NT2/D1 (cell line): ENCODE measurements at regions not wholly inside any gene's neighbourhood (a gene's known extent, or its start where the extent isn't known, plus 50 kb on each side); places are given as distances from the start of the nearest gene placed in this dataset.

Source experiments
- DNase-seq: peaks from one replicate; pipeline ENCODE4 v3.0.0-alpha.2; 2011; ENCODE audit warnings: low read depth, low spot score
- H3K27me3 ChIP-seq: 2 replicates; pipeline ENCODE4 v1.6.0; 2011; ENCODE audit warnings: mild to moderate bottlenecking; ENCODE audit not compliant: insufficient read length, insufficient read depth
- H3K36me3 ChIP-seq: 2 replicates; pipeline ENCODE4 v1.6.1; 2011; ENCODE audit warnings: mild to moderate bottlenecking, low read length, mixed read lengths; ENCODE audit not compliant: insufficient read depth, insufficient read length
- H3K4me1 ChIP-seq: 2 replicates; pipeline ENCODE4 v1.5.1; 2011; ENCODE audit not compliant: insufficient read depth, insufficient read length
- H3K4me3 ChIP-seq: 2 replicates; pipeline ENCODE4 v1.5.1; 2011; ENCODE audit warnings: low read depth; ENCODE audit not compliant: insufficient read length
- H3K9ac ChIP-seq: 2 replicates; pipeline ENCODE4 v1.6.0; 2011; ENCODE audit warnings: low read depth; ENCODE audit not compliant: insufficient read length
- H3K9me3 ChIP-seq: 2 replicates; pipeline ENCODE4 v1.5.1; 2011; ENCODE audit warnings: mild to moderate bottlenecking, low read length; ENCODE audit not compliant: insufficient read depth
- SUZ12 ChIP-seq: IDR thresholded peaks from 2 replicates; pipeline ENCODE4 v1.6.1; 2011; ENCODE audit not compliant: insufficient read length, insufficient read depth; ENCODE audit errors: extremely low read depth
- YY1 ChIP-seq: IDR thresholded peaks from 2 replicates; pipeline ENCODE4 v1.6.1; 2011; ENCODE audit not compliant: insufficient read length, insufficient read depth
- ZNF274 ChIP-seq: IDR thresholded peaks from 2 replicates; pipeline ENCODE4 v1.6.1; 2011; ENCODE audit warnings: mild to moderate bottlenecking, low read depth, low read length

DNA sequence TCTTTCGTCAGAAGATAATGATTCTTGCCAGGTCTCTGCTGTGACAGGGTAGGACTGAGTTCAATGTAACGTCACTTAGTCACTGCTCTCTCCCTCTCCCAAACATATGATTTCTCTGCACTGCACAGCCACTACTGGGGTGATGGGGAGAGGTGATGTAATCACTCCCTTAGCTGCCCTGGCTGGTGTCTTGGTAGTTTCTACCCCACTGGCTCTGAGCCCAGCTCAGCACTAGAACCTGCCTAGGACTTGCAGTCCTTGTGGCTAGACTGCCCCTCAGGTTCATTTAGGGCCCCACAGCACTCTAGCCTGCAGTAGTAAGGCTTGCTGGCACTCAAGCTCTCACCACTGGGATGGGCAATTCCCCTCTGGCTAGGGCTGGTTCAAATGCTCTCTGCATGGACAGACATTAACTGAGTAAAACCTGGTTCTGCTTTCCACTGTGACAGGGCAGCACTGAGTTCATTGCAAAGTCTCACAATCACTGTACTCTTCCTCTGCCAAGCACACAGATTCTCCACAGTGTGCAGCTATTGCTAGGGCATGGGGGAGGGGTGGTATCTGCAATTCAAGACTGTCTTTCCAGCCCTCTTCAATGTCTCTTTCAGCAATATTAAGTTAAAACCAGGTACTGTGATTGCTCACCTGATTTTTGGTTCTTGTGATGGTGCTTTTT is 571.4 kb upstream of the FAT3 start:
- DNase-seq: no peak
- no peak overlapping the region for H3K9ac ChIP-seq
- no peaks in the 10 kb centered on the region for H3K9me3 ChIP-seq
- H3K4me3 ChIP-seq: no peak overlapping the region
- no peaks in the 10 kb centered on the region for H3K36me3 ChIP-seq
- no peaks in the 10 kb centered on the region for H3K4me1 ChIP-seq
- no peaks in the 10 kb centered on the region for H3K27me3 ChIP-seq
- no peak for TF ChIP-seq ZNF274

DNA sequence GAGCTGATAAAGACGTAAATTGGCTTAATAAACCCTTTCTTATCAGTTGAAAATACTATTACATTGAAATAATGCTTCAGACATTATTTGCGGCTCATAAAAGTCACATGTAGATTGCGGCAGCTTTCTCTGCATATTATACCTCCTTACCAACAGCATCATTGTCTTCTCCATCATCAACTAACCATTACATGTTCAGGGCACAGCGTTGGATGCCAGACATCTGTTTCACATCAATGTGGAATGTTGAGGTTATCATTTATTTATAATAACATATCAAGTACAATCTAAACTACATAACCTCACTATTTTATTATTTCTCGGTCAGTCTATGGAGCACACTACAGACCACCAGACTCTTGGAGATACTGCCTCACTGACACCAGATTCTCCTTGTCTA is 573.8 kb upstream of the FAT3 start:
- TF ChIP-seq YY1 (no peak), SUZ12 (no peak), ZNF274 (no peak)
- Histone ChIP-seq H3K9ac (no peak overlapping the region), H3K27me3 (no peaks in the 10 kb centered on the region), H3K9me3 (no peaks in the 10 kb centered on the region), H3K4me3 (no peak overlapping the region), H3K4me1 (no peaks in the 10 kb centered on the region), H3K36me3 (no peaks in the 10 kb centered on the region)
- DNase-seq: no peak

GRCh38 chr11:91641153-91641552 is 583.5 kb upstream of the FAT3 start:
- Histone ChIP-seq H3K4me1 (no peaks in the 10 kb centered on the region), H3K9me3 (no peaks in the 10 kb centered on the region)

GRCh38 chr11:91639359-91639758 is 585.3 kb upstream of the FAT3 start:
- TF ChIP-seq SUZ12 (no peak), ZNF274 (no peak)
- no peaks in the 10 kb centered on the region for H3K36me3 ChIP-seq
- no peaks in the 10 kb centered on the region for H3K9me3 ChIP-seq
- H3K4me3 ChIP-seq: no peak overlapping the region
- no peak overlapping the region for H3K9ac ChIP-seq
- H3K4me1 ChIP-seq: no peaks in the 10 kb centered on the region
- DNase-seq: no peak
- no peaks in the 10 kb centered on the region for H3K27me3 ChIP-seq

More at GRCh38 chr11:91641153-91641552, 583.5 kb upstream of the FAT3 start:
- TF ChIP-seq SUZ12 (no peak), YY1 (no peak), ZNF274 (no peak)
- Histone ChIP-seq H3K36me3 (no peaks in the 10 kb centered on the region), H3K9ac (no peak overlapping the region), H3K4me3 (no peak overlapping the region), H3K27me3 (no peaks in the 10 kb centered on the region)
- no peak for DNase-seq

DNA sequence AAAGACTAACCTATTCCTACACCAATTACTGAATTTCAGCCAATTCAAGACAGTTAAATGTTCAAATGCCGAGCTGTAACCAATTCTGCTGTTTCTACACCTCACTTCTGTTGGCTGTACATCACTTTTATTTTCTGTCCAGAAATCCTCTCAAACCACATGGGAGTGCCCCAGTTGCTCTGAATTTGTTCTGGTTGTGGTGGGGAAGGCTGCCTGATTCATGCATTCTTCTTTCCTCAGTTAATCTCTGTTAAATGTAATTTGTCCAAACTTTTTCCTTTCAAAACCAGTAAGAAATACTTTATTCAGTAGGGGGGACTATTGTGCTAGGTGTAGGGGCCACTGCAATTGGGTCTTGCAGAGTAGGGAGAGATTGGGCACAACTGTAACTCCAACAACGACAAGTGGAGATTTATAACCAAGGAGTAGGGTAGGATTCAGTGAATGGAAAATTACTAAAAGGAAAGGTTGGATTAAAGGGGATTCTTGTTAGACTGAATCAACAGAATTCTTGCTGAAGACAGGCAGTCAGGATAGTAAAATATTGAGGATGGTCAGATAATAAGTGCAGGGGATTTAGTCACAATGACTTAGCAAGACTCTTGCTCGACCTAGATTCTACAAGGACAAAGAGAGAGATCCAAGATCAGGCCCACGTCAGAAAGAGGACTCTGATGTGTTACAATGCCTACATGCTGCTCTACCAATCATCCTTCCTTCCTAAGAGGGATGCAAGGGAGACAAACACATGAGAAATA is 593.5 kb upstream of the FAT3 start:
- no peak overlapping the region for H3K4me3 ChIP-seq
- H3K4me1 ChIP-seq: no peaks in the 10 kb centered on the region
- no peak for DNase-seq
- no peaks in the 10 kb centered on the region for H3K27me3 ChIP-seq
- no peak for TF ChIP-seq SUZ12
- no peak for TF ChIP-seq ZNF274
- no peak for TF ChIP-seq YY1
- no peaks in the 10 kb centered on the region for H3K9me3 ChIP-seq
- no peak overlapping the region for H3K9ac ChIP-seq
- no peaks in the 10 kb centered on the region for H3K36me3 ChIP-seq

DNA sequence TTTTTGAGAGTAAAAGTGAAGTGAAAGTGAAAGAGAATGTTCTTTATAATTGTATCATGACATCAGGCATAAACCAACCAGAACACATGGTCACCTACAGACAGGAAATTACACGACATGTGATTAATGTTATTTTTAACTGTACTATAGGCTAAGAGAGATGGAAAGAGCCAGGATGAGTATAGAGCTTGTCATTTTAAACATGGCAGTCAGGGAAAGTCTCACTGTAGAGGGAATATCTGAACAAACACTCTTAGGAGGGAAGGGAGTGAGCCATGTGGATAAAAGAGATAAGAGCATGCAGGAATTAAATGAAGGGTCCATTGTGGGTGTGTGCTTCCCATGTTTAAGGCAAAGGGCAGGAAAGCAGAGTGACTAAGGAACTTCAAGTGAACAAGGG is 599.1 kb upstream of the FAT3 start:
- Histone ChIP-seq H3K36me3 (no peaks in the 10 kb centered on the region), H3K9ac (no peak overlapping the region), H3K9me3 (no peaks in the 10 kb centered on the region), H3K4me1 (no peaks in the 10 kb centered on the region), H3K4me3 (no peak overlapping the region), H3K27me3 (no peaks in the 10 kb centered on the region)
- DNase-seq: no peak
- TF ChIP-seq YY1 (no peak), SUZ12 (no peak), ZNF274 (no peak)

DNA sequence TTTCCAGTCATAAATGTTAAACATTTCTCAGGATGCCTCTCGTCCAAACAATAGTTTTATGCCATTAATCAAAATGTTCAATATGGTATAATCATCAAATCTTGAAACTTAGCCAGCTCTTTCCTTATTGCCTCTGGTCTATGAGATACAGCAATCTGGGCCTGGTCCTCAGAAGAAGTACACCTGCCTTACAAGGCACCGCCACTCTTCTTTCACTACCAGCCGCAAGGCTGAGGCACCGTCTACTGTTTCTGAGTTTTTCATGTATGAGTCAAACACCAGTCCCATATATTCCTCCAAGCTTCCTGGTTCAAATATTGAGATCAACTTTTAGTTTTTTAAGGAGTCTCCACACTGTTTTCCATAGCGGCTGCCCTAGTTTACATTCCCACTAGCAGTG is 600.6 kb upstream of the FAT3 start:
- Histone ChIP-seq H3K4me3 (no peak overlapping the region), H3K9me3 (no peaks in the 10 kb centered on the region), H3K4me1 (no peaks in the 10 kb centered on the region), H3K36me3 (no peaks in the 10 kb centered on the region), H3K27me3 (no peaks in the 10 kb centered on the region), H3K9ac (no peak overlapping the region)
- TF ChIP-seq ZNF274: no peak
- no peak for TF ChIP-seq SUZ12
- TF ChIP-seq YY1: no peak
- DNase-seq: no peak
